ELR (cell line): ENCODE measurements at regions not wholly inside any gene's neighbourhood (a gene's known extent, or its start where the extent isn't known, plus 50 kb on each side); places are given as distances from the start of the nearest gene placed in this dataset.
"Not testable (repeated sequence)": the region's sequence is repeated elsewhere in the genome, so short reads cannot be mapped to it uniquely, and the experiment has no call there.

ENCODE experiments used
- DNase-seq: peaks from one replicate; pipeline ENCODE4 v3.0.0-alpha.2; 2015; ENCODE audit warnings: low read depth

DNA sequence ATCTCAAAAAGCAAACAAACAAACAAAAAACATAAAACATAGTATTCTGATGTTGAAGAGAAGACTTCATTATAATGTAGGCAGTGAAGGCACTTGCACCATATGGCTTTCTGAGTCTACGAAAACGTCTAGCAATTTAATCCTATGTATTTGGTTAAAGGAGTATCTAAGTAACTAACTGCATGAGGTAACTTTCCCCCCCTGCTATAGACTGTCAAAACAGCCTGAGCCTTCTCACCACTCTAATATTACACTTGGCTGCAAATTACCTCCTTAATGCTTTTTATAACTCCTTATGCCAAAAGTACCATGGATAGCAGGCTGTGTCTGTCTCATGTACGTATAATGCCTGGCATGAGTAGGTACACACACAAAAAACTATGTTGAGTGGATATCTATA is 607.6 kb upstream of the FLRT2 start:
- no peak for DNase-seq

DNA sequence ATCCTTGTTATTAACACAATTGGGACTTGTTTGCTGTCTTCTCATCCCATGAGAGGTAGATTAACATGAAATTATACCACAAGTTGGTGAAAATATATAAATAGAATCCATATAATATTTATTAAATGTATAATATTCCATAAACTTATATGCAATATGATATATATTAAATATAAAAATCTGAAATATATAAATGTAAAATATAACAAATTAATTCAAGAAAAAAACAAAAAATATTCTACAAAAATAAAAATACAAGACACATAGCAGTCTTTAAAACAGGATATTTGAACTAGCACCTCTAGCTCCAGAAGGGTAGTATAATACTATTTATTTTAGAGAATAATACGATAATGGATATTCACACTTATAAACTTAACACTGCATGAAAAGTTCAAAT is 603.3 kb upstream of the FLRT2 start:
- no peak for DNase-seq

DNA sequence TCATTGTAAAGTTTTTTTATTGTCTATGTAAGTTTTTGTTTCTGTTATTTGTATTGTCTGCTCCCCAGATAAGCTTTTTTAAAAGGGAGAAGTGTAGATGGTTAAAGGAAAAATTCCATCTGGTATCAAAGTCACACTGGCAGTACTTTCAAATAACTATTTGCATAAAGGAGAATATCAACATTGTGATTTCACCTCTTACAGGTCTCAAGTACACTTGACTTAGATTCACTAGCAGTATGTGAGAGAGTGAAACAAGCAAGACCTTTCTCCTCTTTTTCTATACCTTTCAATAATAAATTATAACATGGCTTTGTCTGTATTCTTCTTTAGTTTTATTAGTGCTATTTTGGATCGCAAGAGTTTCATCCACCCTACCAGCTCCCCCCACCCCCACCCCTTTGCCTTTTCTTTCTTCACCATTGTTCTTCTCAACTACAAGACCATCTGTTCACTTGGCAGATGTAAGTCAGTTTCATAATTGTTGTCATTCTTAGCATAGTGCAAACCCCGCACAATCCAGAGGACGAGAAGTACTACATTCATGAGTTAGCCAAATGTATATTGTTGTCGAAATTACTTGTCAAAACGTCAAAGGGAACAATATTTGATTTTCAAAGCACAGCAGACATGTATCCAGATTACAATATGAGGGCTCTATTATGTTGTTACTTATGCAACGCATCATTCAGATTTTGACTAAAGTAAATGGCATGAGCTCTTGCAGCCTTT is 602.7 kb upstream of the FLRT2 start:
- DNase-seq = no peak

DNA sequence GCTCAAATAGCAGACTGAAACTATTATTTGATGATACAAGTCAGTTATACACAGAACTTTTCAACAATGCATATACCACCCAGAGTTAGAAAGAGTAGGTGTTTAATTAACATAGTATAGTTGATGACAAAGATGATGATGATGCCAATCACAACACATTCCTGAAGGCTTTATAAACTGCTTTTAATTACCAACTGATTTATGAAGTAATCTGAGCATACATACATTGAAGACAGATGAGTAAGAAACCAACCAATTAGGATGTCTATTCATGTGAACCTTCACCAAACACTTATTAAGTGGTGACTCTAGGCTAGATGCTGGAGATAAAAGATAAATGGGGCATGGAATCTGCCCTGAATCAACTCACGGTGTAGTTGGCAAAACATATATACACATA is 600.9 kb upstream of the FLRT2 start:
- no peak for DNase-seq

DNA sequence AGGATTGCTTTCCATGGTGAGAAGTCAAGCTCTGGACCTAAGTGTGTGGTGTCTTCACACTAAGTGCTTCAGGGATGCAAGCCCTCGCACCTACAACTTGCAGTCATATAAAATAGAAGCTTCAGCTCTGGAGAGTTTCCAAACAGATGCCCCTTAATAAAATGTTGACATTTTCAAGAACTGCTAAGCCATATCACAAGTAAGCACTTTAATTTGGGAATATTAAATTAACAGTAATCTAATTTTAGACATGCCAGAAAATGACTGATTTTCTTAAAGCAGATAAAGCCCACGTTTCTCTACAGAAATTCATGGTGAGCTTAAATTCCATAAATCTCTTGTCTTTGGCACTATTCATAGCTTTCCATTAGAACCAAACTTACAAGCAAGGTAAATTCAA is 600.1 kb upstream of the FLRT2 start:
- DNase-seq = no peak

DNA sequence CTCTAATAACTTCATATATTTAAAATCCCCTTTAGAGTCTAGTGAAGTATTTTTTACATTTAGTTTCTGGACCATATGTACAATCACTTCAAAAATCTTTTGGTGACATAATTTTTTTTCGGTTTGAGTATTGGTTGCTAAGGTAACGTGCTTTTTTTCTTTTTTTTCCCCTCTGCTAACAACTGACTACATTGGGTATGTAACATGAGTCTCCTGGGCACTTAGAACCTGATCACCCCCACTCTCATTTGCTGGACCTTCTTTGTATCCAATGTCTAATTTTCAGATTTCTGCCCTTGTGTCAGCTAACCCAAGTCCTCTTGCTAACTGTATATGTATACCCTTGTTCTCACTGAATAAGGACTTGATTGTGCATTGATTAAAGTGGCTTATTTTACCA is 592.9 kb upstream of the FLRT2 start:
- DNase-seq = no peak

DNA sequence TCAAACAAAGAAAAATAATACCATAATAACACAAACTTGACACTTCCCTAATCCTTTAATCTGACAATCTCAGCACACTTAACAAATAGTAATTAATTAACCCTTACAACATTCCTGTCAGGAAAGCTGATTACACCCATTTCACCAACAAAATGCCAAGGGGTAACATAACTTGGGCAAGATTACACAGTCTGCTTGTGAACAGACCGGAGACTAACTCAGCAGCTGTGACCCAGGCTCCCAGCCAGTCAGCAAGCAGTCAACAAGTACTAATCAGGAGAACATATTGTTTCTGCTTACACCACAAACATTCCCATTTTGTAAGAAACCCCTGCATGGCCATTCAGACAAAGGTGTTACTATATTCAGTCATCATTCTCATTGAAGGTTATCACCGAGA is 592.5 kb upstream of the FLRT2 start:
- no peak for DNase-seq

DNA sequence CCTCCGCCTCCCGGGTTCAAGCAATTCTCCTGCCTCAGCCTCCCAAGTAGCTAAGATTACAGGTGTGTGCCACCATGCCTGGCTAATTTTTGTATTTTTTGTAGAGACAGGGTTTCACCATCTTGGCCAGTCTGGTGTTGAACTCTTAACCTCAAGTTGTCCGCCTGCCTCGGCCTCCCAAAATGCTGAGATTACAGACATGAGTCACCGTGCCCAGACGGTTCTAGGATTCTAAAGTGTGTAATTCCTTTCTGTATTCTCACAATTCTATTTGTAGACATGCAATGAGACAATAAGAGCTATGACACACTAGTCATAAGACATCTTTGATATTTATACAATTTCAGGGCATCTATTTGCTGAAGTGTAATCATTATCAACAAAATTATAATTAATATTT is 585.0 kb upstream of the FLRT2 start:
- DNase-seq = not testable (repeated sequence)

DNA sequence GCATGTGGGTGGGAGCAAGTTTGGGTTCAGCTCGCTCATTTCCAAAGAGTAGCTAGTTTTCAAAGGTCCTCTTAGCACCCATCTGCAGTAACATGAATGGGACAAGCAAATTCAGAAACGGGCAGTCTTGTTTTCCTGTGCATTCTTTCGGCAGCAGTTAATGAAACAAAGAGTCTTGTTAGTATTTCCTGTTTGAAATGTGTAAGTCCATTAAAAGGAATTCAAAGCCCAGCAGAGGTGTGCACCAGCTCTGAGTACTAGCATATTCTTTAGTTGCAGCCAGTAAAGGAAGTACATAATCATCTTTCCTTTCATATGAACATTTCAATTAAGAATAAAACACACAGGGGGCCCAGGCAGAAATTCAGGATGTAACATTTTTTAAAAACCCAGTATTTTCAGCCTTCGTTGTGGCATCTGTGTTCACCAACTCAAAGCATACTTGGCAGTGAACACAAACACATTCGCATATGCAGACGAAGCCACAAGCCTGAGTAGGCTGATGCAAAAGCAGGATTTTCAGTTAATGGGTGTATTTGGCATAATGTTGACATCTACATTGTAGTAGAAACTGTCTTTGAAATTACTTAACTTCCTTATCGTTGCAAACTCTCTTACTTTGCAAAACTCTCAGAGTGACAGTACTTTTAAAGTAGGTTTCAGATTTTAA is 570.0 kb upstream of the FLRT2 start:
- DNase-seq = no peak

DNA sequence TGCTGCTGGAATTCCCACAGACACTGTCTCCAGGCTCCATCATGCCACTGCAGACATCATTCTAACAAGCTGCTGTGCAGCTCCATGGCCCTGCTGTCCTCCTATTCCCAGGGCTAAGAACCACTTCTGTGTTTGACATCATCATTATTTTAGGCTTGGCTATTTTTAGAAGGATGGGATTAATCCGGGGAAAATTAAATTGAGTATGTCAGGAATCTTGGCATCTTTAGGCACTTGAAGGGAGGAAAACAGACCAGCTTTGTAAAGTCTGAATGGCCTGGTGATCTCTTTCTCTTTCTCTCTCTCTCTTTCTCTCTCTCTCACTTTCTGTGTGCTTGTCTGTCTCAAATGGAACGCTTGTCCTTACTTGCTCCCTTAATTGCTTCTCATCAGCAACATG is 568.3 kb upstream of the FLRT2 start:
- no peak for DNase-seq

DNA sequence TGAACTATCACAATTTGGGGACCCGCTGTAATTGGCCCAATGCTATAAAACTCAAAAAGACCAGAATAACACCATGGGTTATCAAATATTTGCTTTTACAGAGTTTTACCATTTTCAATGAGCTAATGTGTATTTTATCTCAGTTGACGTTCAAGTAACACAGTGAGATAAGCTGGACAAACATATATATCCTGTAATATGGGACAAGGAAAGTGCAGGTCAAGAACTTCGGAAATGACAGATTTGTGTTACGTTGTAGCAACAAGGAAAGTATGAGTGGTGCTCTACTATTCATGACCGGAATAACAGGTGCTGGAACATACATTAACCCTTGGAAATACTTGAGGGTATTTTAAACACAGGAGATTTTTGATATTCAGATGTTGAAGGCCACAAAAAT is 566.4 kb upstream of the FLRT2 start:
- DNase-seq = no peak

DNA sequence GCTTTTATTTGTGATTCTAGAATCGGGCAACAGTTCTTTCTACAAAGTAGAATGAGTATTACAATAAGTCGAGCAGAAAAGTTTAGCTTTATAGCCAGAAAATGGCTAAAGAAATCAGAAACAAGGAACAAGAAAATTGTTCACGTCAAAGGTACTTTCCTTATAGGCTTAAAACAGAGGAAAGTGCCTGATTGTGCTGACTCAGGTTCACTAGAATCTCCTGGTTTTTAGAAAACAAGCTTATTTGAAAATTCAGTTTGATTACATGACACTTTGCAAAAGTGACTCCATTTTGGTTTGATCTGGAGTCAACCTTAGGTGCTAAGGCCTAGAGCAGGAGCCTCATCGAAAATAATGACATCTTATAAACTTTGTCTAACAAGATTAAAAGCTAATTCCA is 564.7 kb upstream of the FLRT2 start:
- DNase-seq = no peak

DNA sequence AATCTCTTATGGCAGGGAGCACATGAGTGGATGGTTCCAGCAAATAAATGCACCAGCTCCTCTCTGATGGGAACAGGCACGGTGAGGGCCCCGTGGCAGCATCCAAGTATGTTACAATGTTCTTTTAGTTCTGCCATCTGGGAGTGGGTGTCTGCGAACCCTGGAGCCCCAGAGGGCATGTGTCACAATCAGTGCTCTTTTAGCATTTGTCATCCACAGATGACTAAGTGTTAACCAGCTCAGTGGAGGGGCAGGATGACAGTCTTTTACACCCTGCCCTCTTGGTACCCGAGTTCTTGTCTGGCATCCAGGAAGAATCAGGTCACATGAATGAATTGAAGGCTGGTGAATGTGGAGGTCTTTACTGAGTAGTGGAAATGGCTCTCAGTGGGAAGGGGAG is 560.4 kb upstream of the FLRT2 start:
- peak; percentile 22 for DNase-seq

DNA sequence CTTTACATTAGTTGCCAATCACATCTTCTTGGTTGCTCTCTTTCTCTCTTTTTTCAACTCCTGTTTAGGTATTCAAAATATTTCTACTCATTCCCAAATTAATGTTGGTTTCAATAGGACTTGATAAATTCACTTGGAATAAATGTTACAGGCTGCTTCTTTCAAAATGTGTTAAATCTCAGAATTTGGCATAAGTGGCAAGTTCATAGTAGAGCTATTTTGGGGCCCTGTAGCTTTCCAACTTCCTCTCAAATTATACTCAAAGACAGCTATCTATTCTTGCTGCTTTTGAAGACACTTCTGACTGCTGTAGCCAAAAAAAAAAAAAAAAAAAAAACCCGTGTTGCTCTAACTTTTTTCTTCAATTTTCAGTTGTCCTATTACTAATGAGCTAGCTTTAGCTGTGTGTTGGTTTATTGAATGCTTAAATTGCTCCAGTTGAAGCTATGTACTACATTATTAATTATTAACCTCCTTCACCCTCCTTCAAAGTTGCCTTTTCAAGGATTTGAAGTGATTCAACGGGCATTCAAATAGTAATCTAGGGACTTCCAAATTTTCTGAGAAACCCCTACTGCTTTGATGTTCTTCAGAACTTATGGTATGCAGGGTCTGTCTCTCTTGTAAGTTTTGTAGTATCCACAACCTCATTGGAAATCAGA is 554.6 kb upstream of the FLRT2 start:
- DNase-seq = no peak

DNA sequence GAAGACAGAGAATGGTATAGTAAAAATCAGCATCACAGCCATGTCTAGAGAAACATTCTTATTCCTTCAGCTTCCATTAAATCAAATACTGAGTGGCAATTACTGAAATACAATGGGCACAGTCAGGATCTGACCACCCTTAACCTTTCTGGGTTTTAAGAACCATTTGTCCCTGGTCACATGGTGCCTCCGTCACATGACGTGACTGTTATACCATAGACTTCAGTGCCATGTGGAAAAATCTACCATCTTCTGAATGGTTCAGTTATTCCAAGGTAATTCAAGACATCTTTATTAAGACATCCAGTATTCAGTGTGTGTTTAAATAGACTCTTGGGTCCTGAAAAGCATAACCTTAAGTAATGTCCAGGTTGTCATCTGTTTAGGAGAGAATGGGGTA is 553.1 kb upstream of the FLRT2 start:
- DNase-seq = no peak

DNA sequence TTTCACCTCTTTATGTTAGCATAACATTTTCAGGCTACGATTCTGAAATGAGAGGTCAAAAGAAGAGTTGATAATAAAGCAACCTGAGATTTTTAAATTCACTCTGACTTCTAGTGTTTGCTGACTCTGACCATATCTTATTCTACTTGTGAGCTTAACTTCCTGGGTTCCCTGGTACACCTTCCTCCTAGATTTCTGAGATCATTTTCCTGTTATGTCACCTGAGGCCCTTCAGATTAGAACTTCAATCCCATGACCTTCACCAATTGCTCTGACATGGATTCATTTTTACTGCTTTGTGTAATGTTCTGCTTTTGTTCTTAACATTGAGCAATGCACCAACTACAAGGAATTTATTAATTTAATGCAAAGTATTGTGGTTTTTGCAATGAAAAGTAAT is 542.9 kb upstream of the FLRT2 start:
- no peak for DNase-seq

DNA sequence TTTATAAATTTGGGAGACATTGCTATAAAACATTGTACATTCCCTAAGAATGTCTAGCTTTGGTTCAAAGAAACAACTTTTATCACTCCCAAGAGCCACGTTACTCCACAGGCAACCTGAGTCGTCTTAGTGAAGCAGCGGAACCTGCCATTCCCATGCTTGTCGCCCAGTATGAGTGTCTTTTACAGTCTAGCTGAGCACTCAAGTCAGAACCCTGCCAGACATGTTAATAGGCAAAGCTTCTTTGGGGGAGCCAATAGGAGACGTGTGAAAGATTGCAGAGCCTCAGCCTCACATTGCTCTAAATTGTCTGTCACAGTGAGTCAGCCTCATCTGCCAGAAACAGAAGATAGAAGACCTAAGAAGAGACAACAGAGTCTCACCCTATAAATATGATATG is 541.6 kb upstream of the FLRT2 start:
- DNase-seq = no peak

DNA sequence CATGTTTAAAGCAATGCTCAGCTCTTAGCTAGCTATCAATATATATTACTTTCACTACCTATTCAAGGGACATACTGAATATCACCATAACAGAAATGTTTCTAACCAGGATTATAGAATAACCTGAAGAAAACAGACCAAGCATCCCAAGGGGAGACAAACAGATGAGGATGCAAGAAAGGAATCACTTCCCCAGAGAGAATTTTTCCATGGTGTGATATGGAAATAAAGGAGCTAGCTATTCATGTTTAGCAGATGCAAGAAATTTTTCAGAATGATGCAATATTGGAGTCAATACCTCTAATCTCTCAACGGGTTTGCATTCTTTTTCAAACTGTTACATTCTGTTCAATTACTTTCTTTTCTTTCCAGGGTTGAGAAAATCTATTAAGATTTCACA is 538.9 kb upstream of the FLRT2 start:
- DNase-seq = no peak

DNA sequence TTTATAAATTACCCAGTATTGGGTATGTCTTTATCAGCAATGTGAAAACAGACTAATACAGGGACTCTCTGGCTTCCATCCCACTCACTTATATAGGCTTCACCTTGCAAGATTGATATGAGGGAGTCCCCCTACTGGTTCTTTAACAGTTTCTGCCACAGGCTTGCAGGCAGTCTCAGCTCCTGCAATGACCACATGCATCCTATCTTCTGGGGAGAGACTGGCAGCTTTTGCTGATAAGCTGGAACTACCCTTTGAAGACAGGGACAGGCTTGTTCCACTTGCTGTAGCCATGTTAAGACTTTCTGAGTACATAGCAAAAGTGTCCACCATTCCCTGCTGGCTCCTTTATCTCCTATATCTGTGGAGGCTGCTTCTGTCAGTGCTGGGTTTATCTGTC is 531.7 kb upstream of the FLRT2 start:
- DNase-seq = no peak

DNA sequence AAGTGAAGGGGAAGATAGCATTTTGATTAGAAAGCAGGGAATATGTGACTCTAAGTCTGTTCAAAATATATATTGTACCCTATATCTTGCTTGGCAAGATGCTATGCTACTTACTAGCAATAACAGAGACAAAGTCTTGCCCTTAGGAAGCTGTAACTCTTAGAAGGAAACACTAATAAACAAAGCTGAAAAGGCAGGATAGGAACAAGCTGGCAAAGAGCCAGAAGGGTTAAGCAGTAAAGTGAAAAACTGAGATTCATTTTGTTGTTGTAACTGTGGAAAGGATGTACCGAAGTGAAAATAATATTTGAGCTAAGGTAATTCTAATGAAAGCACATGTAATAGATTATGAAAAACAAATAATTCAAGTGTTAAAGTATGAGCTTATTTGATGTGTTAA is 527.1 kb upstream of the FLRT2 start:
- DNase-seq = no peak

DNA sequence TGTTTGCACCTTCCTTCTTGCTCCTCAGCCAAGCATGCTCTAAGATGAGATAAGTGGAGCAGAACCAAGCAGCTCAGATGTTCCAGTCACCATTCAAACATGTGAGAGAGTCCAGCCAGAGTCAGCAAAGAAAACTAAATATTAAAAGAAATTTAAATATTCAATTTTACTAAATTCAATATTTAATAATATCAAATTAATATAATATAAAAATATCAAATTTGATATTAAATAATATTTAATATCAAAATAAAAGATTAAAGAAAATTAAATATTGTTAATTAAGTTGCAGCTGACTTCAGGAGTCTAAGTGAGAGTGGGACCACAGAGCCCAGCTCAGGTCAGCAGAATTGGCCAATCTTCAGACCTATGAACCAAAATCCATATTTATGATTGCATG is 526.1 kb upstream of the FLRT2 start:
- DNase-seq = no peak

DNA sequence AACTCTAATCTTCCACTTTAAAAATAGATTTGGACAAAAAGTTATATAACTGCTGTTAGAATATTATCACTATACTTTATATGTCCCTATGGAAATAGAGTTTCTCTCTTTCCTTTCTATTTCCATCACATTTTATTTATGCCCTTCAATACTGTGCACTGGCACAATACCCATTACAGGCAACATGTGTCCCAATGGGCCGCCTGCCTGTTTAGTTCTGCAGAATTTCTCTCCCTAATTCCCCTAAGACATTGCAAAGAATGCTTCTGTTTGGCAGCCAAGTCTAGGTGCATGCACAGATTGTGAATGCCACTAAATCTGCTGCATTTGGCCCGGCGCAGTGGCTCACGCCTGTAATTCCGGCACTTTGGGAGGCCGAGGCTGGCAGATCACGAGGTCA is 520.4 kb upstream of the FLRT2 start:
- no peak for DNase-seq

DNA sequence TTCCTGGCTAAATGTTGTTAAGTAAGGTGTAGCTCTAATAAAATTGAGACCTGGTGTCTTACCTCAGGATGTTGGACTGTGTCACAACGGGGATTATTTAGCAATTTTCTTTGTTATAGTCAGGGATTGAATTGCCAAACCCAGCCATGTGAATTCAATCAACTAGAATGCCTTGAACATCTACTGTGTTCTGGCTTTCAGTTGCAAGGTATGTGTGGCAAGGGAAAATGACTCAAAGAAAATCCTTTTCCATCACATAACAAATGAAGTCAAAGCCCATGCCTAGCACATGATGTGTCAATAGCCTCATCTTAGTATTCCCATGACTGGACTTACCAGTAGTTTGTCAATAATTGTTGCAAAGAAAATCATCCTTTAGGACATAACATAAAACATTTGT is 519.8 kb upstream of the FLRT2 start:
- no peak for DNase-seq

DNA sequence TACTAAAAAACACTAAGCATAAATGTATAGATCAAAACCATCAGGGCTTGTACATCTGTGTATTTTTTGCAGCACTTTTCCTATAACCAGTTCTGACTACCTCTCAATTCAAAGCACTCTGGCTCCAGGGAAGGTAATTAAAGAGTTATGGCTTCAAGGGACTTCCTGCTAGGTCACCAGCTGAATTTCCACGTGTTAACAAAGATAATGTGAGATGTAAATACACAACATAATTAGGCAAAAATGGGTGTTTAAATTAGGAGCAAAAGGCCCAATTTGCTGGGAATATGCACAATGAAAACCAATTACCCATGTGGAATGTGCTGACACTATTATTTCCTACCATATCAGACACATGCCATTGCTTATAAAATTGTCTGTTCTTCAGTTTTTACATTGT is 513.4 kb upstream of the FLRT2 start:
- no peak for DNase-seq
